Astrocyte of the cerebellum (primary cell): ENCODE measurements at regions not wholly inside any gene's neighbourhood (a gene's known extent, or its start where the extent isn't known, plus 50 kb on each side); places are given as distances from the start of the nearest gene placed in this dataset.

ENCODE experiments used
- DNase-seq: peaks from one replicate; pipeline ENCODE4 v3.0.0-alpha.2; 2011; ENCODE audit warnings: low read depth
- H3K4me3 ChIP-seq: 2 replicates; pipeline ENCODE4 v1.5.1; 2011; ENCODE audit warnings: mild to moderate bottlenecking, low read depth, low read length, moderate library complexity
- CTCF ChIP-seq: IDR thresholded peaks from 2 replicates; pipeline ENCODE4 v1.5.1; 2012; ENCODE audit warnings: low read length, low read depth, moderate library complexity, mild to moderate bottlenecking; ENCODE audit errors: missing control alignments
- in situ Hi-C: cut with HindIII; loops from 2 replicates; pipeline ENCODE4 v1.10.0; 2017; ENCODE audit warnings: low sequenced_read_pairs

GRCh38 chr1:82494117-82494516 lies 693.4 kb downstream of the ADGRL2 start:
- in situ Hi-C loops = no loop called here
- TF ChIP-seq CTCF = no peak
- no peak overlapping the region for H3K4me3 ChIP-seq
- DNase-seq = no peak

GRCh38 chr1:82492159-82492558 lies 691.4 kb downstream of the ADGRL2 start:
- in situ Hi-C loops = no loop called here
- TF ChIP-seq CTCF = no peak
- DNase-seq = no peak

GRCh38 chr1:82491301-82492048 lies 690.7 kb downstream of the ADGRL2 start:
- in situ Hi-C loops = no loop called here
- H3K4me3 ChIP-seq = no peak overlapping the region
- DNase-seq = no peak
- TF ChIP-seq CTCF = no peak

More at GRCh38 chr1:82492159-82492558, 691.4 kb downstream of the ADGRL2 start:
- H3K4me3 ChIP-seq = no peak overlapping the region

GRCh38 chr1:82487778-82488177 lies 687.0 kb downstream of the ADGRL2 start:
- DNase-seq = no peak
- in situ Hi-C loops = no loop called here
- no peak for TF ChIP-seq CTCF
- H3K4me3 ChIP-seq = no peak overlapping the region

- in situ Hi-C loops = no loop called here
- no peak for TF ChIP-seq CTCF
- H3K4me3 ChIP-seq = no peak overlapping the region
- DNase-seq = no peak
These were observed 686.2 kb downstream of the ADGRL2 start for GRCh38 chr1:82486969-82487368.

- in situ Hi-C loops = no loop called here
- no peak for DNase-seq
- no peak for TF ChIP-seq CTCF
- H3K4me3 ChIP-seq = no peak overlapping the region
These were observed 685.7 kb downstream of the ADGRL2 start for GRCh38 chr1:82486468-82486867.
